ENCODE measurements at regions not wholly inside any gene's neighbourhood (a gene's known extent, or its start where the extent isn't known, plus 50 kb on each side); places are given as distances from the start of the nearest gene placed in this dataset.

GRCh38 chr10:4330636-4331035 lies 495.4 kb upstream of the AKR1E2 start:
- TF ChIP-seq EZH2phosphoT487 (conservative IDR thresholded peaks at IDR 0.05; ENCODE audit: low read length) (no peak), CTCF (IDR thresholded peaks at IDR 0.05; ENCODE audit: insufficient read depth, low read length, poor library complexity, severe bottlenecking) (no peak)
- no peaks in the 10 kb centered on the region for H4K20me1 ChIP-seq (ENCODE audit: low read depth, low read length)
- no peaks in the 10 kb centered on the region for H3K79me2 ChIP-seq (ENCODE audit: insufficient read depth, low read length)
- no peaks in the 10 kb centered on the region for H3K36me3 ChIP-seq (ENCODE audit: low read length)
- no peaks in the 10 kb centered on the region for H3K9me2 ChIP-seq (replicated peaks; ENCODE audit: insufficient read depth, low read length)
- H3K4me2 ChIP-seq (ENCODE audit: low read depth, low read length, poor library complexity, severe bottlenecking) = no peak overlapping the region
- no peak overlapping the region for H2AFZ ChIP-seq (ENCODE audit: low read depth, low read length, severe bottlenecking)
- peaks cover 18% of the 10 kb centered on the region for H3F3A ChIP-seq (ENCODE audit: insufficient read depth)
- no peak overlapping the region for H3K4me3 ChIP-seq (ENCODE audit: insufficient read depth, low read length, poor library complexity, severe bottlenecking)
- H3K27me3 ChIP-seq (ENCODE audit: low read length) = no peaks in the 10 kb centered on the region
- no peak overlapping the region for H3K27ac ChIP-seq (ENCODE audit: low read depth, low read length)
- H3K9ac ChIP-seq (ENCODE audit: low read length) = no peak overlapping the region
- peaks cover 36% of the 10 kb centered on the region for H3K9me3 ChIP-seq (ENCODE audit: insufficient read depth, low read length)

- Histone ChIP-seq H3K4me2 (ENCODE audit: low read depth, low read length, poor library complexity, severe bottlenecking) (no peak overlapping the region), H3K27ac (ENCODE audit: low read depth, low read length) (no peak overlapping the region), H3K9me3 (ENCODE audit: insufficient read depth, low read length) (peaks cover 27% of the 10 kb centered on the region), H3K9me2 (replicated peaks; ENCODE audit: insufficient read depth, low read length) (no peaks in the 10 kb centered on the region), H2AFZ (ENCODE audit: low read depth, low read length, severe bottlenecking) (no peak overlapping the region), H3K4me3 (ENCODE audit: insufficient read depth, low read length, poor library complexity, severe bottlenecking) (no peak overlapping the region), H3F3A (ENCODE audit: insufficient read depth) (peaks cover 16% of the 10 kb centered on the region), H3K79me2 (ENCODE audit: insufficient read depth, low read length) (no peaks in the 10 kb centered on the region), H3K27me3 (ENCODE audit: low read length) (no peaks in the 10 kb centered on the region), H3K36me3 (ENCODE audit: low read length) (no peaks in the 10 kb centered on the region), H4K20me1 (ENCODE audit: low read depth, low read length) (no peaks in the 10 kb centered on the region), H3K9ac (ENCODE audit: low read length) (no peak overlapping the region)
- no peak for TF ChIP-seq EZH2phosphoT487 (conservative IDR thresholded peaks at IDR 0.05; ENCODE audit: low read length)
- TF ChIP-seq CTCF (IDR thresholded peaks at IDR 0.05; ENCODE audit: insufficient read depth, low read length, poor library complexity, severe bottlenecking) = no peak
Observed at GRCh38 chr10:4329225-4329624, 496.8 kb upstream of the AKR1E2 start.

- Histone ChIP-seq H3K27me3 (ENCODE audit: low read length) (no peaks in the 10 kb centered on the region), H2AFZ (ENCODE audit: low read depth, low read length, severe bottlenecking) (no peak overlapping the region), H3K9ac (ENCODE audit: low read length) (no peak overlapping the region), H3K4me2 (ENCODE audit: low read depth, low read length, poor library complexity, severe bottlenecking) (no peak overlapping the region), H3F3A (ENCODE audit: insufficient read depth) (no peaks in the 10 kb centered on the region), H3K4me3 (ENCODE audit: insufficient read depth, low read length, poor library complexity, severe bottlenecking) (no peak overlapping the region), H3K36me3 (ENCODE audit: low read length) (no peaks in the 10 kb centered on the region), H3K27ac (ENCODE audit: low read depth, low read length) (no peak overlapping the region), H3K79me2 (ENCODE audit: insufficient read depth, low read length) (no peaks in the 10 kb centered on the region), H3K9me3 (ENCODE audit: insufficient read depth, low read length) (peaks cover 1% of the 10 kb centered on the region; the same call in 1 of the 2 replicates), H3K9me2 (replicated peaks; ENCODE audit: insufficient read depth, low read length) (no peaks in the 10 kb centered on the region), H4K20me1 (ENCODE audit: low read depth, low read length) (no peaks in the 10 kb centered on the region)
- TF ChIP-seq CTCF (IDR thresholded peaks at IDR 0.05; ENCODE audit: insufficient read depth, low read length, poor library complexity, severe bottlenecking) (no peak), EZH2phosphoT487 (conservative IDR thresholded peaks at IDR 0.05; ENCODE audit: low read length) (no peak)
Observed at GRCh38 chr10:4326647-4327046, 499.4 kb upstream of the AKR1E2 start.
